Mucosa of descending colon (tissue), 3 donors: ENCODE measurements at regions not wholly inside any gene's neighbourhood (a gene's known extent, or its start where the extent isn't known, plus 50 kb on each side); places are given as distances from the start of the nearest gene placed in this dataset.

Source experiments
- ATAC-seq: fragments of 200-7000 bp; cut with Tn5 transposase; one replicate; pipeline ENCODE4 v1.9.1; 2020; ENCODE audit warnings: mild to moderate bottlenecking, moderate library complexity
- DNase-seq, 3 donors: peaks; one replicate each; pipeline ENCODE4 v3.0.0-alpha.2; 2020
- H3K36me3 ChIP-seq: fragments of 200-600 bp; one replicate; pipeline ENCODE4 v1.8.0; 2021; ENCODE audit warnings: low read depth, mild to moderate bottlenecking
- H3K4me1 ChIP-seq: fragments of 200-600 bp; one replicate; pipeline ENCODE4 v1.8.0; 2021; ENCODE audit warnings: low read depth, mild to moderate bottlenecking
- H3K4me3 ChIP-seq: fragments of 200-600 bp; one replicate; pipeline ENCODE4 v1.8.0; 2021; ENCODE audit warnings: mild to moderate bottlenecking
- H3K9me3 ChIP-seq: fragments of 200-600 bp; one replicate; pipeline ENCODE4 v1.8.0; 2021; ENCODE audit warnings: mild to moderate bottlenecking
- intact Hi-C, 2 donors: fragments of 100-400 bp; cut with DNase I in 1 of 2; cut with micrococcal nuclease in 1 of 2; formaldehyde crosslinking; loops; one replicate each; pipeline versions ENCODE4 v1.11.0 to v1.11.1; 2022; cut with DNase I, micrococcal nuclease
- TF ChIP-seq, protein P1 (sequence below): fragments of 200-600 bp; IDR thresholded peaks from one replicate; pipeline ENCODE4 v1.8.0; 2022; ENCODE audit warnings: antibody characterized with exemption, mild to moderate bottlenecking
- donor health status: DM: no; HTN: no; CAD: no; lungs with moderate emphysema.
- donor health status: DM: no; HTN: no; CAD: no.
- donor health status: DM: no; HTN: yes; CAD: no.

DNA sequence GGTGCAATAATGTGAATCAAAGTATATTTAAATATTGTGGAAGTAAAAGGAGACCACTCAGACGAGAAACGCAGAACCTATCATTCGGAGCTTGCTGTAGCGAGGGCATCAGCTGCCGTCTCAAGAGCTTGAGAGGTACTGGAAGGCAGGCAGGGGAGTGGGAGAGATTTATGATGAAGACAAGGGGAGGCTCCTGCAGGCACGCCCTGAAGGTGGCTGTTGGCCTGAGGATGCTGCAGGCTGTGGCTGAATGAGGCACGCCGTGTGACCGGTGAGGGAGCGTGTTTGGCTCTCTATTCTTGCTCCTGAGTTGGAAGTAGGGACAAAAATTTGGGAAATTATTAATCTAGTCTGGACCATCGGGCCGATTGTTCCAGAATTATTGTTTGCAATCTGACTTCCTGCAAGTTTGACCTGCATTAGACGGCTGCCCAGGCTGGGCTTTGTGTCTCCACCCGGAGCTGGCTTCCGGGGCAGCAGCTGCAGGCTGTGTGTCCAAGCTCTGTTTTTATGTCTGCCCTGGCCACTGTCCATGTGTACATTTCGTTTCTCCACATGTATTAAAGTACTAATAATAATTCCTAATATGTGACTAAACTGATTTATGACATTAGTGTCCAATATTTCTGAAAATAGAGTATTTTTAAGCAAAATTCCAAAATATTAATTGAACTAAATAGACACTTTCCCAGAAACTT is 91.1 kb upstream of the ANKRD10 start:
- Histone ChIP-seq H3K4me3 (no peak overlapping the region), H3K4me1 (no peaks in the 10 kb centered on the region), H3K36me3 (no peaks in the 10 kb centered on the region), H3K9me3 (no peaks in the 10 kb centered on the region)
- intact Hi-C loops, result no loop called here
- DNase-seq (peak in 1 of 3 donors; percentile 33), ATAC-seq (peak; percentile 47)
- TF ChIP-seq, protein P1, sequence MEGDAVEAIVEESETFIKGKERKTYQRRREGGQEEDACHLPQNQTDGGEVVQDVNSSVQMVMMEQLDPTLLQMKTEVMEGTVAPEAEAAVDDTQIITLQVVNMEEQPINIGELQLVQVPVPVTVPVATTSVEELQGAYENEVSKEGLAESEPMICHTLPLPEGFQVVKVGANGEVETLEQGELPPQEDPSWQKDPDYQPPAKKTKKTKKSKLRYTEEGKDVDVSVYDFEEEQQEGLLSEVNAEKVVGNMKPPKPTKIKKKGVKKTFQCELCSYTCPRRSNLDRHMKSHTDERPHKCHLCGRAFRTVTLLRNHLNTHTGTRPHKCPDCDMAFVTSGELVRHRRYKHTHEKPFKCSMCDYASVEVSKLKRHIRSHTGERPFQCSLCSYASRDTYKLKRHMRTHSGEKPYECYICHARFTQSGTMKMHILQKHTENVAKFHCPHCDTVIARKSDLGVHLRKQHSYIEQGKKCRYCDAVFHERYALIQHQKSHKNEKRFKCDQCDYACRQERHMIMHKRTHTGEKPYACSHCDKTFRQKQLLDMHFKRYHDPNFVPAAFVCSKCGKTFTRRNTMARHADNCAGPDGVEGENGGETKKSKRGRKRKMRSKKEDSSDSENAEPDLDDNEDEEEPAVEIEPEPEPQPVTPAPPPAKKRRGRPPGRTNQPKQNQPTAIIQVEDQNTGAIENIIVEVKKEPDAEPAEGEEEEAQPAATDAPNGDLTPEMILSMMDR, result no peak

DNA sequence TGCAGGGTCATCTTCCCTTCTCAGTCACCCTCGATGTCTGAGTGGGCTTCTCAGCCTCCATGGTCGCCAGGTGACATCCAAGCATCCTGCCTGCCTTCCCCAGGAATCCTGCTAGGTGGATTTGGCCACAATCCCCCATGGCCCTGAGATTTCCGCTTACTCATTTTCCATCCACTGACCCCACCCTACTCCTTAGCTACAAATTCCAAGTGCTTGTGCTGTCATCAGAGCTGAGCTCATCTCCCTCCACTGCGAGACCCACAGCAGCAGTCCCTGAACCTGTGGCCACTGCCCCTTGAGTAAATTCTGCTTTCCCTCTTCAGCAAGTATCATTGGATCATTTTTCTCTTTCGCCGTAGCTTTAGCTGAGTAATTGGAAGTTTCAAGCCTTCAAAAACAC is 90.5 kb upstream of the ANKRD10 start:
- Histone ChIP-seq H3K4me1 (no peaks in the 10 kb centered on the region), H3K36me3 (no peaks in the 10 kb centered on the region), H3K4me3 (no peak overlapping the region), H3K9me3 (no peaks in the 10 kb centered on the region)
- TF ChIP-seq, protein P1, result no peak
- ATAC-seq (no peak), DNase-seq (no peak)
- intact Hi-C loops, result no loop called here

DNA sequence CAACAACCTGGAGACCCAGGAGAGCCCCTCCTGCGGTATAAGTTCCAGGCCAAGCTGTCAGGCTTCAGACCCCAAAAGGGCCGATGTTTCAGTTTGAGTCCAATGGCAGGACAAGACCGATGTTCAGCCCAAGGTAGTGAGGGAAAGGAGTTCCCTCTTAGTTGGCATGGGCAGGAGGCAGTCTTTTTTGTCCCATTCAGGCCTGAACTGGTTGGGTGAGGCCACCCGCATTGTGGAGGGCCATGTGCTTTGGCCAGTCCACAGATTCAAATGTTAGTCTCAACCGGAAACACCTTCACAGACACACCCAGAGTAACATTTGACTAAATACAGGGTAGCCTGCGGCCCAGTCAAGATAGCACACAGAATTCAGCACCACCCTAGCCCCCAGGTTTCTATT is 89.6 kb upstream of the ANKRD10 start:
- intact Hi-C loops, result no loop called here
- no peak for ATAC-seq

DNA sequence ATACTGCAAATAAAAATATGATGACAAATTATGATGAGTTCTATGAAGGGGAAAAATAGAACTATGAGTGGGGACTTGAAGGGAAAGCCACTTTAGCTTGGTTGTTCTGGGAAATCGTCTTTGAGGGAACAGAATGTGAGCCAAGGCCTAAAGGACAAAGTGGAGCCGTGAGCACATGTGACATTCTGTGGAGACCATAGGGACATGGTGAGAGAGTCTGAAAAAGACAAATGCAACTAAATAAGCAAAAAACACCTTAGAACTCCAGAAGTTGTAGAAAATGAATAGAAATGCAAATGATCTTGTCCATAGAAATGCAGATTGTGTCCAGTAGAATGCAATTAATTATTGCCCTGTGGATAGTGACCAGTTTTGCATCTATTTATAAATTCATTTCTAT is 86.8 kb upstream of the ANKRD10 start:
- Histone ChIP-seq H3K9me3 (no peaks in the 10 kb centered on the region), H3K4me3 (no peak overlapping the region), H3K36me3 (no peaks in the 10 kb centered on the region), H3K4me1 (no peaks in the 10 kb centered on the region)
- no peak for ATAC-seq
- TF ChIP-seq, protein P1, result no peak
- no peak for DNase-seq
- intact Hi-C loops, result no loop called here

More for the DNA sequence above, 89.6 kb upstream of the ANKRD10 start:
- no peaks in the 10 kb centered on the region for H3K9me3 ChIP-seq
- H3K36me3 ChIP-seq, result no peaks in the 10 kb centered on the region
- no peak overlapping the region for H3K4me3 ChIP-seq
- TF ChIP-seq, protein P1, result no peak
- DNase-seq, result no peak
- H3K4me1 ChIP-seq, result no peaks in the 10 kb centered on the region

DNA sequence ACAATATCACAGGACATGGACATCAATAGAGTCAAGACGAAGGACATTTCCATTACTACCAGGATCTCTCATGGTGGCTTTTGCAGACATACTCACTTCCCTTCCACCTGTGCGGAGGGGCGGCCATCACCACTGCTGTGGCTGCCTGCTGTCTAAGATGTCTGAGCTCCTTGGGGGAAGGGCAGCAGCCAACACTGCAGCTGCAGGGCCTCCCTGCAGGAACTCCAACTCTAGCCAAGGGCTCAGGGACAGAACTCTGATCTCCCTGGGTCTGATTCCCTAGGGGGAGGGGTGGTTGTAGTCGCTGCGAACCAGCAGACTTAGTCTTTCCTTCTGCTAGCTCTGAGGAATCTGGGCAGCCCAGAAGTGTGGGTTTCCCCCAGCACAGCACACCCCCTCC is 78.9 kb upstream of the ANKRD10 start:
- TF ChIP-seq, protein P1, result no peak
- no peaks in the 10 kb centered on the region for H3K4me1 ChIP-seq
- H3K4me3 ChIP-seq, result no peak overlapping the region
- intact Hi-C loops, result no loop called here
- DNase-seq, result no peak
- H3K9me3 ChIP-seq, result no peaks in the 10 kb centered on the region
- ATAC-seq, result no peak
- H3K36me3 ChIP-seq, result no peaks in the 10 kb centered on the region
